ENCODE measurements at regions not wholly inside any gene's neighbourhood (a gene's known extent, or its start where the extent isn't known, plus 50 kb on each side); places are given as distances from the start of the nearest gene placed in this dataset.
A peak's percentile ranks its signal among the peaks of the same experiment; 100 is the strongest.

GRCh38 chr2:151161821-151162551, 99.7 kb downstream of the RBM43 start:
- Histone ChIP-seq H3K4me3 (no peak overlapping the region), H2AFZ (no peak overlapping the region), H3K27ac (no peak overlapping the region), H3K9me2 (ENCODE audit: insufficient read depth) (no peaks in the 10 kb centered on the region), H3K79me2 (ENCODE audit: low read depth) (no peaks in the 10 kb centered on the region), H3K4me1 (replicated peaks; ENCODE audit: insufficient read depth) (no peaks in the 10 kb centered on the region), H3K36me3 (ENCODE audit: low read depth) (no peaks in the 10 kb centered on the region), H3K4me2 (no peak overlapping the region), H4K20me1 (ENCODE audit: insufficient read depth) (no peaks in the 10 kb centered on the region), H3F3A (ENCODE audit: insufficient read depth, low read depth) (no peaks in the 10 kb centered on the region), H3K9me3 (ENCODE audit: insufficient read depth, low read depth) (no peaks in the 10 kb centered on the region), H3K27me3 (ENCODE audit: insufficient read depth, low read depth) (no peaks in the 10 kb centered on the region)
- BruUV-seq (replicated peaks): no TSS peak
- ChIA-PET POLR2A (ENCODE audit: unreplicated experiment) (no interaction called here), CTCF (interaction anchor here (0.6 to 0.7 kb wide), 4 partner anchors 70 to 1564 kb away, joined by 3 to 8 read pairs (median 4); no protein-coding TSS in a partner anchor)
- TF ChIP-seq, protein P1, sequence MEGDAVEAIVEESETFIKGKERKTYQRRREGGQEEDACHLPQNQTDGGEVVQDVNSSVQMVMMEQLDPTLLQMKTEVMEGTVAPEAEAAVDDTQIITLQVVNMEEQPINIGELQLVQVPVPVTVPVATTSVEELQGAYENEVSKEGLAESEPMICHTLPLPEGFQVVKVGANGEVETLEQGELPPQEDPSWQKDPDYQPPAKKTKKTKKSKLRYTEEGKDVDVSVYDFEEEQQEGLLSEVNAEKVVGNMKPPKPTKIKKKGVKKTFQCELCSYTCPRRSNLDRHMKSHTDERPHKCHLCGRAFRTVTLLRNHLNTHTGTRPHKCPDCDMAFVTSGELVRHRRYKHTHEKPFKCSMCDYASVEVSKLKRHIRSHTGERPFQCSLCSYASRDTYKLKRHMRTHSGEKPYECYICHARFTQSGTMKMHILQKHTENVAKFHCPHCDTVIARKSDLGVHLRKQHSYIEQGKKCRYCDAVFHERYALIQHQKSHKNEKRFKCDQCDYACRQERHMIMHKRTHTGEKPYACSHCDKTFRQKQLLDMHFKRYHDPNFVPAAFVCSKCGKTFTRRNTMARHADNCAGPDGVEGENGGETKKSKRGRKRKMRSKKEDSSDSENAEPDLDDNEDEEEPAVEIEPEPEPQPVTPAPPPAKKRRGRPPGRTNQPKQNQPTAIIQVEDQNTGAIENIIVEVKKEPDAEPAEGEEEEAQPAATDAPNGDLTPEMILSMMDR (conservative IDR thresholded peaks at IDR 0.05): peak; percentile 32; the same call in 1 of the 2 replicates
- no peak for TF ChIP-seq EZH2 (IDR thresholded peaks at IDR 0.05; ENCODE audit: low read depth)
- no peak for DNase-seq
- intact Hi-C loops (cut with micrococcal nuclease; ENCODE audit: unreplicated experiment): loop anchor here (5.0 kb wide), 1 partner anchor 1565 kb away; no protein-coding TSS in a partner anchor

DNA sequence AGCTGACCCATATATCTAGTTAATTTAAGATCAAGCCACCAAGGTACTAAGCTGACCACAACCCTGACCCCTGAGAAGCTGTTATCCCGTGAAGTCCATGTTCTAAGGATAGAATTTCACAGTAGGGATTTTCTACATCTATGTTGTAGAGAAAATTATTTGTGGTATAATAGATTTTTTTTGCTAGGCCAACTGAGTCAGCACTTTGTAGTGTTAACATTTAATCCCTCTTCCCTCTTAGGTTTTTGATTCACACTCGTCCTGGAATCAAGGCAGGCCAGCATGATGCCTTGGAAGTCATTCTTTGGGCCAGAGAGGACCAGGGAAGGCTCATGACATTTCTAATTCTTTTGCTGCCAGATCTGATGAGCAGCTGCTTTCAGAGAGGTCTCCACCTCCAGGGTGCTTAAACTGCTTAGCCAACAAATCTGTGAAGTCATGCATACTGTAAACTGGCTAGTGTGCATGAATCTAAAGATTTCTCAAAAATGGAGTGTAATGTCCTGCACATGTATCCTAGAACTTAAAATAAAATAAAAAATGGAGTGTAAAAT, 102.5 kb downstream of the RBM43 start:
- Histone ChIP-seq H2AFZ (no peak overlapping the region), H3K4me3 (no peak overlapping the region), H4K20me1 (ENCODE audit: insufficient read depth) (no peaks in the 10 kb centered on the region), H3K79me2 (ENCODE audit: low read depth) (no peaks in the 10 kb centered on the region), H3F3A (ENCODE audit: insufficient read depth, low read depth) (no peaks in the 10 kb centered on the region), H3K9me2 (ENCODE audit: insufficient read depth) (no peaks in the 10 kb centered on the region), H3K9me3 (ENCODE audit: insufficient read depth, low read depth) (no peaks in the 10 kb centered on the region), H3K36me3 (ENCODE audit: low read depth) (no peaks in the 10 kb centered on the region), H3K27ac (no peak overlapping the region), H3K27me3 (ENCODE audit: insufficient read depth, low read depth) (no peaks in the 10 kb centered on the region), H3K4me2 (no peak overlapping the region), H3K4me1 (replicated peaks; ENCODE audit: insufficient read depth) (no peaks in the 10 kb centered on the region)
- BruUV-seq (replicated peaks): no TSS peak
- ChIA-PET CTCF (no interaction called here), POLR2A (ENCODE audit: unreplicated experiment) (no interaction called here)
- intact Hi-C loops (cut with micrococcal nuclease; ENCODE audit: unreplicated experiment): no loop called here
- TF ChIP-seq, protein P1 (conservative IDR thresholded peaks at IDR 0.05): no peak
- TF ChIP-seq EZH2 (IDR thresholded peaks at IDR 0.05; ENCODE audit: low read depth): no peak
- no peak for DNase-seq

GRCh38 chr2:151157000-151157735, 104.5 kb downstream of the RBM43 start:
- Histone ChIP-seq H3K4me2 (no peak overlapping the region), H3K9me3 (ENCODE audit: insufficient read depth, low read depth) (no peaks in the 10 kb centered on the region), H3K9me2 (ENCODE audit: insufficient read depth) (no peaks in the 10 kb centered on the region), H3K4me3 (no peak overlapping the region), H3K4me1 (replicated peaks; ENCODE audit: insufficient read depth) (no peaks in the 10 kb centered on the region), H2AFZ (no peak overlapping the region), H3K36me3 (ENCODE audit: low read depth) (no peaks in the 10 kb centered on the region), H3K79me2 (ENCODE audit: low read depth) (no peaks in the 10 kb centered on the region), H3K27ac (no peak overlapping the region), H4K20me1 (ENCODE audit: insufficient read depth) (no peaks in the 10 kb centered on the region), H3F3A (ENCODE audit: insufficient read depth, low read depth) (no peaks in the 10 kb centered on the region), H3K27me3 (ENCODE audit: insufficient read depth, low read depth) (no peaks in the 10 kb centered on the region)
- ChIA-PET CTCF (no interaction called here), POLR2A (ENCODE audit: unreplicated experiment) (no interaction called here)
- intact Hi-C loops (cut with micrococcal nuclease; ENCODE audit: unreplicated experiment): no loop called here
- no peak for DNase-seq
- BruUV-seq (replicated peaks): no TSS peak
- TF ChIP-seq, protein P1 (conservative IDR thresholded peaks at IDR 0.05): no peak
- no peak for TF ChIP-seq EZH2 (IDR thresholded peaks at IDR 0.05; ENCODE audit: low read depth)

Measured in PC-9 (cell line).